ENCODE measurements at regions not wholly inside any gene's neighbourhood (a gene's known extent, or its start where the extent isn't known, plus 50 kb on each side); places are given as distances from the start of the nearest gene placed in this dataset.
"Not testable (repeated sequence)": the region's sequence is repeated elsewhere in the genome, so short reads cannot be mapped to it uniquely, and the experiment has no call there.

- H3K4me1 ChIP-seq (ENCODE audit: control insufficient read depth, insufficient read depth, low read length, unreplicated experiment); H3K27ac ChIP-seq (ENCODE audit: low read depth, low read length); H2AFZ ChIP-seq (ENCODE audit: low read length, unreplicated experiment); H3K79me2 ChIP-seq (ENCODE audit: control insufficient read depth, insufficient read depth, low read length, unreplicated experiment); H3K27me3 ChIP-seq (ENCODE audit: insufficient read depth, low read length); H3K36me3 ChIP-seq (ENCODE audit: insufficient read depth, low read length); H3K4me3 ChIP-seq (ENCODE audit: low read depth, low read length): not testable (repeated sequence)
These were observed 72.6 kb upstream of the RAPGEF2 start for GRCh38 chr4:159030297-159030696.

GRCh38 chr4:159035570-159035969 is 67.3 kb upstream of the RAPGEF2 start:
- no peaks in the 10 kb centered on the region for H3K27me3 ChIP-seq (ENCODE audit: insufficient read depth, low read length)
- H3K4me1 ChIP-seq (ENCODE audit: control insufficient read depth, insufficient read depth, low read length, unreplicated experiment), result no peaks in the 10 kb centered on the region
- no peak overlapping the region for H2AFZ ChIP-seq (ENCODE audit: low read length, unreplicated experiment)
- H3K27ac ChIP-seq (ENCODE audit: low read depth, low read length), result no peak overlapping the region
- H3K79me2 ChIP-seq (ENCODE audit: control insufficient read depth, insufficient read depth, low read length, unreplicated experiment), result no peaks in the 10 kb centered on the region
- no peak overlapping the region for H3K4me3 ChIP-seq (ENCODE audit: low read depth, low read length)
- no peaks in the 10 kb centered on the region for H3K36me3 ChIP-seq (ENCODE audit: insufficient read depth, low read length)

- no peak overlapping the region for H3K27ac ChIP-seq (ENCODE audit: low read depth, low read length)
- no peaks in the 10 kb centered on the region for H3K27me3 ChIP-seq (ENCODE audit: insufficient read depth, low read length)
- no peaks in the 10 kb centered on the region for H3K79me2 ChIP-seq (ENCODE audit: control insufficient read depth, insufficient read depth, low read length, unreplicated experiment)
- no peaks in the 10 kb centered on the region for H3K36me3 ChIP-seq (ENCODE audit: insufficient read depth, low read length)
- no peak overlapping the region for H2AFZ ChIP-seq (ENCODE audit: low read length, unreplicated experiment)
- no peak overlapping the region for H3K4me3 ChIP-seq (ENCODE audit: low read depth, low read length)
- no peaks in the 10 kb centered on the region for H3K4me1 ChIP-seq (ENCODE audit: control insufficient read depth, insufficient read depth, low read length, unreplicated experiment)
These were observed 64.3 kb upstream of the RAPGEF2 start for GRCh38 chr4:159038536-159038935.

- no peaks in the 10 kb centered on the region for H3K79me2 ChIP-seq (ENCODE audit: control insufficient read depth, insufficient read depth, low read length, unreplicated experiment)
- no peak overlapping the region for H2AFZ ChIP-seq (ENCODE audit: low read length, unreplicated experiment)
- H3K4me1 ChIP-seq (ENCODE audit: control insufficient read depth, insufficient read depth, low read length, unreplicated experiment), result no peaks in the 10 kb centered on the region
- no peak overlapping the region for H3K27ac ChIP-seq (ENCODE audit: low read depth, low read length)
- H3K4me3 ChIP-seq (ENCODE audit: low read depth, low read length), result no peak overlapping the region
- no peaks in the 10 kb centered on the region for H3K27me3 ChIP-seq (ENCODE audit: insufficient read depth, low read length)
- H3K36me3 ChIP-seq (ENCODE audit: insufficient read depth, low read length), result no peaks in the 10 kb centered on the region
These were observed 61.5 kb upstream of the RAPGEF2 start for GRCh38 chr4:159041054-159042034.

- Histone ChIP-seq H2AFZ (ENCODE audit: low read length, unreplicated experiment) (no peak overlapping the region), H3K4me1 (ENCODE audit: control insufficient read depth, insufficient read depth, low read length, unreplicated experiment) (no peaks in the 10 kb centered on the region), H3K27me3 (ENCODE audit: insufficient read depth, low read length) (no peaks in the 10 kb centered on the region), H3K27ac (ENCODE audit: low read depth, low read length) (no peak overlapping the region), H3K36me3 (ENCODE audit: insufficient read depth, low read length) (no peaks in the 10 kb centered on the region), H3K4me3 (ENCODE audit: low read depth, low read length) (no peak overlapping the region), H3K79me2 (ENCODE audit: control insufficient read depth, insufficient read depth, low read length, unreplicated experiment) (no peaks in the 10 kb centered on the region)
These were observed 60.7 kb upstream of the RAPGEF2 start for GRCh38 chr4:159042097-159042605.

GRCh38 chr4:159042868-159043267 is 60.0 kb upstream of the RAPGEF2 start:
- Histone ChIP-seq H3K79me2 (ENCODE audit: control insufficient read depth, insufficient read depth, low read length, unreplicated experiment) (no peaks in the 10 kb centered on the region), H2AFZ (ENCODE audit: low read length, unreplicated experiment) (no peak overlapping the region), H3K27me3 (ENCODE audit: insufficient read depth, low read length) (no peaks in the 10 kb centered on the region), H3K36me3 (ENCODE audit: insufficient read depth, low read length) (no peaks in the 10 kb centered on the region), H3K4me1 (ENCODE audit: control insufficient read depth, insufficient read depth, low read length, unreplicated experiment) (peaks cover 6% of the 10 kb centered on the region), H3K4me3 (ENCODE audit: low read depth, low read length) (no peak overlapping the region), H3K27ac (ENCODE audit: low read depth, low read length) (no peak overlapping the region)

GRCh38 chr4:159043861-159044260 is 59.0 kb upstream of the RAPGEF2 start:
- H2AFZ ChIP-seq (ENCODE audit: low read length, unreplicated experiment), result no peak overlapping the region
- H3K36me3 ChIP-seq (ENCODE audit: insufficient read depth, low read length), result no peaks in the 10 kb centered on the region
- peaks cover 8% of the 10 kb centered on the region for H3K4me1 ChIP-seq (ENCODE audit: control insufficient read depth, insufficient read depth, low read length, unreplicated experiment)
- no peak overlapping the region for H3K4me3 ChIP-seq (ENCODE audit: low read depth, low read length)
- H3K27me3 ChIP-seq (ENCODE audit: insufficient read depth, low read length), result no peaks in the 10 kb centered on the region
- no peak overlapping the region for H3K27ac ChIP-seq (ENCODE audit: low read depth, low read length)
- no peaks in the 10 kb centered on the region for H3K79me2 ChIP-seq (ENCODE audit: control insufficient read depth, insufficient read depth, low read length, unreplicated experiment)

- H3K4me3 ChIP-seq (ENCODE audit: low read depth, low read length), result no peak overlapping the region
- H3K27me3 ChIP-seq (ENCODE audit: insufficient read depth, low read length), result no peaks in the 10 kb centered on the region
- no peak overlapping the region for H3K27ac ChIP-seq (ENCODE audit: low read depth, low read length)
- no peaks in the 10 kb centered on the region for H3K79me2 ChIP-seq (ENCODE audit: control insufficient read depth, insufficient read depth, low read length, unreplicated experiment)
- peaks cover 8% of the 10 kb centered on the region for H3K4me1 ChIP-seq (ENCODE audit: control insufficient read depth, insufficient read depth, low read length, unreplicated experiment)
- no peak overlapping the region for H2AFZ ChIP-seq (ENCODE audit: low read length, unreplicated experiment)
- no peaks in the 10 kb centered on the region for H3K36me3 ChIP-seq (ENCODE audit: insufficient read depth, low read length)
These were observed 57.6 kb upstream of the RAPGEF2 start for GRCh38 chr4:159045321-159045720.

GRCh38 chr4:159046683-159047082 is 56.2 kb upstream of the RAPGEF2 start:
- no peaks in the 10 kb centered on the region for H3K36me3 ChIP-seq (ENCODE audit: insufficient read depth, low read length)
- H2AFZ ChIP-seq (ENCODE audit: low read length, unreplicated experiment), result no peak overlapping the region
- peaks cover 8% of the 10 kb centered on the region for H3K4me1 ChIP-seq (ENCODE audit: control insufficient read depth, insufficient read depth, low read length, unreplicated experiment)
- H3K79me2 ChIP-seq (ENCODE audit: control insufficient read depth, insufficient read depth, low read length, unreplicated experiment), result no peaks in the 10 kb centered on the region
- H3K4me3 ChIP-seq (ENCODE audit: low read depth, low read length), result no peak overlapping the region
- no peaks in the 10 kb centered on the region for H3K27me3 ChIP-seq (ENCODE audit: insufficient read depth, low read length)
- no peak overlapping the region for H3K27ac ChIP-seq (ENCODE audit: low read depth, low read length)

- Histone ChIP-seq H3K27me3 (ENCODE audit: insufficient read depth, low read length) (no peaks in the 10 kb centered on the region), H3K36me3 (ENCODE audit: insufficient read depth, low read length) (no peaks in the 10 kb centered on the region), H2AFZ (ENCODE audit: low read length, unreplicated experiment) (peak overlapping the region; percentile 71), H3K4me1 (ENCODE audit: control insufficient read depth, insufficient read depth, low read length, unreplicated experiment) (peaks cover 8% of the 10 kb centered on the region), H3K27ac (ENCODE audit: low read depth, low read length) (no peak overlapping the region), H3K4me3 (ENCODE audit: low read depth, low read length) (peak overlapping the region; percentile 60), H3K79me2 (ENCODE audit: control insufficient read depth, insufficient read depth, low read length, unreplicated experiment) (no peaks in the 10 kb centered on the region)
These were observed 55.3 kb upstream of the RAPGEF2 start for GRCh38 chr4:159047478-159048165.

Measured in ACC112 (cell line).